H1 (cell line): ENCODE measurements at regions not wholly inside any gene's neighbourhood (a gene's known extent, or its start where the extent isn't known, plus 50 kb on each side); places are given as distances from the start of the nearest gene placed in this dataset.

Experiments
- CTCF ChIA-PET: fragments of 300-600 bp; sonication (Branson Sonifier 250); formaldehyde crosslinking; loops from one replicate; lab custom pipeline; 2021; ENCODE audit not compliant: partially characterized antibody; lab: Charles Lee
- POLR2A ChIA-PET: fragments of 300-600 bp; sonication (Branson Sonifier 250); formaldehyde crosslinking; loops from one replicate; lab custom pipeline; 2021; ENCODE audit warnings: inconsistent platforms; ENCODE audit not compliant: partially characterized antibody; lab: Charles Lee
- DNase-seq, 2 experiments: peaks; one replicate each; pipeline versions ENCODE4 v3.0.0 to v3.0.0-alpha.2; 2010 to 2022; ENCODE audit warnings: low spot score in 2 of 2, low read depth in 1 of 2, mixed read lengths in 1 of 2
- FAIRE-seq: peaks from 2 replicates; lab custom pipeline; 2011; peaks lifted over from hg19 to GRCh38; lab: Jason Lieb, UNC
- H2AFZ ChIP-seq: 2 replicates; pipeline ENCODE4 v1.8.1; 2012; ENCODE audit warnings: low read length, inconsistent platforms
- H2AK5ac ChIP-seq: 2 replicates; pipeline ENCODE4 v1.6.1; 2013; ENCODE audit warnings: low read depth, low read length
- H2BK120ac ChIP-seq: replicated peaks from 2 replicates; pipeline ENCODE3; 2013; ENCODE audit warnings: low read depth, low read length, inconsistent platforms
- H2BK12ac ChIP-seq: 2 replicates; pipeline ENCODE4 v1.6.1; 2013; ENCODE audit warnings: low read depth, low read length
- H2BK15ac ChIP-seq: 2 replicates; pipeline ENCODE4 v1.6.1; 2013; ENCODE audit warnings: low read length
- H2BK20ac ChIP-seq: 2 replicates; pipeline ENCODE4 v1.6.1; 2013; ENCODE audit warnings: low read length
- H2BK5ac ChIP-seq: 2 replicates; pipeline ENCODE4 v1.6.1; 2013; ENCODE audit warnings: low read depth, low read length
- H3K14ac ChIP-seq: 2 replicates; pipeline ENCODE4 v1.6.1; 2013; ENCODE audit warnings: inconsistent platforms; ENCODE audit not compliant: insufficient read length
- H3K18ac ChIP-seq: 2 replicates; pipeline ENCODE4 v1.6.1; 2013; ENCODE audit warnings: low read length; ENCODE audit errors: extremely low read depth
- H3K23ac ChIP-seq: 2 replicates; pipeline ENCODE4 v1.6.1; 2013; ENCODE audit warnings: inconsistent platforms; ENCODE audit not compliant: insufficient read length
- H3K23me2 ChIP-seq: 2 replicates; pipeline ENCODE4 v1.6.1; 2013; ENCODE audit warnings: low read depth, low read length
- H3K27ac ChIP-seq: 2 replicates; pipeline ENCODE4 v1.6.1; 2011; ENCODE audit warnings: low read depth, low read length, inconsistent platforms
- H3K27me3 ChIP-seq, 4 experiments: replicated peaks in 1 of 4; 1 replicate in 1 of 4; 2 replicates in 3 of 4; pipeline versions ENCODE4 v1.6.1 to v1.8.1; 2011 to 2013; ENCODE audit warnings: low read length in 3 of 4, mild to moderate bottlenecking in 3 of 4, inconsistent platforms in 2 of 4, mixed read lengths in 2 of 4, moderate library complexity in 1 of 4; ENCODE audit not compliant: control insufficient read depth in 3 of 4, insufficient read depth in 3 of 4; ENCODE audit errors: extremely low read depth in 1 of 4
- H3K36me3 ChIP-seq, 4 experiments: 2 replicates each; pipeline versions ENCODE4 v1.6.1 to v1.8.1; 2011 to 2013; ENCODE audit warnings: mild to moderate bottlenecking in 4 of 4, low read length in 3 of 4, moderate library complexity in 2 of 4, control low read depth in 1 of 4, inconsistent platforms in 1 of 4; ENCODE audit not compliant: insufficient read depth in 4 of 4, control insufficient read depth in 2 of 4
- H3K4ac ChIP-seq: replicated peaks from 2 replicates; pipeline ENCODE3; 2013; ENCODE audit warnings: low read length, low read depth, mixed read lengths, inconsistent platforms; ENCODE audit not compliant: insufficient read length
- H3K4me1 ChIP-seq, 4 experiments: replicated peaks in 1 of 4; 1 replicate in 1 of 4; 2 replicates in 3 of 4; pipeline versions ENCODE4 v1.6.1 to v1.8.1; 2011 to 2013; ENCODE audit warnings: low read length in 3 of 4, inconsistent platforms in 2 of 4, mixed read lengths in 1 of 4; ENCODE audit not compliant: insufficient read depth in 4 of 4, control insufficient read depth in 3 of 4
- H3K4me2 ChIP-seq, 2 experiments: 2 replicates each; pipeline versions ENCODE4 v1.6.1 to v1.8.1; 2011 to 2013; ENCODE audit warnings: low read depth in 2 of 2, low read length in 2 of 2, control low read depth in 1 of 2, inconsistent platforms in 1 of 2, mild to moderate bottlenecking in 1 of 2; ENCODE audit not compliant: insufficient read depth in 1 of 2
- H3K4me3 ChIP-seq, 4 experiments: fragments of 200-600, 300-600 bp in 1 of 4; sonication (generic), shearing (Covaris generic), sonication (Bioruptor Twin) in 1 of 4; 2 replicates each; pipeline versions ENCODE4 v1.5.1 to v1.8.1; 2011 to 2016; ENCODE audit warnings: low read length in 4 of 4, low read depth in 3 of 4, control low read depth in 2 of 4, inconsistent platforms in 2 of 4, mild to moderate bottlenecking in 2 of 4, mixed read lengths in 1 of 4, moderate library complexity in 1 of 4; ENCODE audit not compliant: insufficient read depth in 2 of 4; ENCODE audit errors: extremely low read depth in 1 of 4
- H3K56ac ChIP-seq: replicated peaks from 2 replicates; pipeline ENCODE3; 2013; ENCODE audit warnings: low read depth, mild to moderate bottlenecking, mixed read lengths, low read length, inconsistent platforms; ENCODE audit not compliant: insufficient read length
- H3K79me1 ChIP-seq: 2 replicates; pipeline ENCODE4 v1.6.1; 2013; ENCODE audit warnings: low read depth, low read length, control low read depth
- H3K79me2 ChIP-seq, 2 experiments: 2 replicates each; pipeline versions ENCODE4 v1.6.1 to v1.8.1; 2012 to 2013; ENCODE audit warnings: low read length in 2 of 2, mild to moderate bottlenecking in 2 of 2, inconsistent platforms in 1 of 2; ENCODE audit not compliant: insufficient read depth in 2 of 2, control insufficient read depth in 1 of 2
- H3K9ac ChIP-seq, 4 experiments: replicated peaks in 1 of 4; 1 replicate in 1 of 4; 2 replicates in 3 of 4; pipeline versions ENCODE4 v1.6.1 to v1.8.1; 2011 to 2013; ENCODE audit warnings: low read depth in 3 of 4, low read length in 3 of 4, control low read depth in 2 of 4, mild to moderate bottlenecking in 2 of 4, moderate library complexity in 2 of 4, inconsistent platforms in 1 of 4; ENCODE audit errors: extremely low read depth in 1 of 4
- H3K9me3 ChIP-seq, 2 experiments: 2 replicates each; pipeline versions ENCODE4 v1.6.1 to v1.8.1; 2012 to 2013; ENCODE audit warnings: mild to moderate bottlenecking in 2 of 2, moderate library complexity in 2 of 2, control low read depth in 1 of 2, inconsistent platforms in 1 of 2, low read depth in 1 of 2, low read length in 1 of 2, mixed read lengths in 1 of 2; ENCODE audit not compliant: insufficient read depth in 2 of 2
- H4K20me1 ChIP-seq, 2 experiments: replicated peaks in 1 of 2; 2 replicates each; pipeline versions ENCODE3 to v1.8.1; 2011 to 2013; ENCODE audit warnings: inconsistent platforms in 2 of 2, low read length in 2 of 2, mild to moderate bottlenecking in 1 of 2; ENCODE audit not compliant: insufficient read depth in 2 of 2, control insufficient read depth in 1 of 2
- H4K5ac ChIP-seq: 2 replicates; pipeline ENCODE4 v1.6.1; 2013; ENCODE audit warnings: low read length, low read depth, mixed read lengths, inconsistent platforms; ENCODE audit not compliant: insufficient read length
- H4K8ac ChIP-seq: 2 replicates; pipeline ENCODE4 v1.8.0; 2013; ENCODE audit warnings: mild to moderate bottlenecking, moderate library complexity, low read length, inconsistent platforms; ENCODE audit not compliant: insufficient read depth; ENCODE audit errors: extremely low read depth
- H4K91ac ChIP-seq: replicated peaks from 2 replicates; pipeline ENCODE3; 2013; ENCODE audit warnings: low read length, mixed read lengths, inconsistent platforms; ENCODE audit not compliant: insufficient read length
- ATF3 ChIP-seq: IDR thresholded peaks from 2 replicates; pipeline ENCODE4 v1.6.1; 2011; ENCODE audit warnings: low read depth, mild to moderate bottlenecking, low read length; ENCODE audit not compliant: insufficient read depth
- CTBP2 ChIP-seq: IDR thresholded peaks from 2 replicates; pipeline ENCODE4 v1.7.0; 2011; ENCODE audit warnings: borderline replicate concordance, mild to moderate bottlenecking, moderate library complexity, mixed read lengths, low read length; ENCODE audit not compliant: insufficient read depth, insufficient read length
- GABPA ChIP-seq: IDR thresholded peaks from 2 replicates; pipeline ENCODE4 v1.6.1; 2011; ENCODE audit warnings: mild to moderate bottlenecking, low read length, moderate library complexity, borderline replicate concordance; ENCODE audit not compliant: insufficient read depth
- KDM5A ChIP-seq: fragments of 200-600 bp; IDR thresholded peaks from 2 replicates; pipeline ENCODE4 v1.7.1; 2012; ENCODE audit warnings: mild to moderate bottlenecking, low read length, inconsistent platforms, mixed read lengths
- POLR2A ChIP-seq, 2 experiments: IDR thresholded peaks; 1 replicate in 1 of 2; 2 replicates in 1 of 2; pipeline ENCODE4 v1.6.1; 2011; ENCODE audit warnings: low read depth in 2 of 2, low read length in 2 of 2, mild to moderate bottlenecking in 2 of 2; ENCODE audit errors: control extremely low read depth in 1 of 2
- RNF2 ChIP-seq: fragments of 200-900, 300-1000 bp; sonication (generic); IDR thresholded peaks from 2 replicates; pipeline ENCODE4 v1.7.1; 2016; ENCODE audit warnings: borderline replicate concordance, low read depth, mild to moderate bottlenecking, antibody characterized with exemption, low read length; ENCODE audit not compliant: poor library complexity, severe bottlenecking; ENCODE audit errors: missing control alignments
- WGBS, 2 experiments: shearing (Covaris generic) in 1 of 2; methylation state at CpG; one replicate each; pipeline versions ENCODE4 v1.1.6 to v1.1.7; 2013 to 2015; ENCODE audit warnings: low lambda C conversion rate in 2 of 2, mixed read lengths in 2 of 2, inconsistent platforms in 1 of 2, low coverage in 1 of 2, missing lambda C conversion rate in 1 of 2; ENCODE audit not compliant: insufficient replicate concordance in 2 of 2, insufficient coverage in 1 of 2, insufficient read length in 1 of 2; ENCODE audit errors: extremely low coverage in 1 of 2, missing lambda C conversion rate in 1 of 2; 5-methylcytosine and 5-hydroxymethylcytosine counted together

DNA sequence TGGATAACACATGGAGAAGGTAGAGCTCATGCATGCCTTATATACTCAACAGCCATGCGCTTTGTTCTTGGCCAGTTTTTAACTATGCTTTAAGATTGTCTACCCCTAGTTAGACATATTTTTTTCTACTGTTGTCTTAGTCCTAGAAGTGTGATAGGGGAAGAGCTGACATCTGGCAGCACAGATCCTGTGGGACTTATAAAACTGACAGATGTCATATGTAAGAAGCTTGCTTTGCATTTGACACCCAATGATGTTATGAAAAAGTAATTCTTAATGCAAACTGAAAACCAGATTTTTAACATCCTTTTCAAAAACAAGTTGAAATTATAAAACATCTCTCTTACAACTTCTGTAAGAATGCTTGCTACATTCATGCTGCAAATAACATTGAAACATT lies 715.9 kb upstream of the LRRN3 start:
- no peaks in the 10 kb centered on the region for H3K79me1 ChIP-seq
- H2BK20ac ChIP-seq: no peak overlapping the region
- no peaks in the 10 kb centered on the region for H3K27me3 ChIP-seq
- no peak overlapping the region for H3K14ac ChIP-seq
- no peak for FAIRE-seq
- H2BK12ac ChIP-seq: no peak overlapping the region
- no peak overlapping the region for H2BK15ac ChIP-seq
- no peaks in the 10 kb centered on the region for H3K23me2 ChIP-seq
- DNase-seq: no peak
- H3K4me1 ChIP-seq: peaks cover 0 to 2% (median 0%) of the 10 kb centered on the region in 4 experiments; a peak in 2 of 7 replicates
- CTCF ChIA-PET: interaction anchor here (0.8 kb wide), 1 partner anchor 12 kb away, joined by 6 read pairs; no protein-coding TSS in a partner anchor
- H3K36me3 ChIP-seq: no peaks in the 10 kb centered on the region
- H3K4me2 ChIP-seq: no peak overlapping the region
- TF ChIP-seq RNF2 (no peak), ATF3 (no peak), GABPA (no peak), CTBP2 (no peak), KDM5A (no peak), POLR2A (IDR thresholded peaks at IDR 0.05; ENCODE audit: control extremely low read depth in 1 of 2, low read depth in 2 of 2, low read length in 2 of 2) (no peak)
- no peak overlapping the region for H2AFZ ChIP-seq
- H4K5ac ChIP-seq: no peak overlapping the region
- H2BK120ac ChIP-seq: no peak overlapping the region
- no peak overlapping the region for H3K9ac ChIP-seq
- H4K8ac ChIP-seq: no peak overlapping the region
- no peaks in the 10 kb centered on the region for H3K9me3 ChIP-seq
- H3K56ac ChIP-seq: no peak overlapping the region
- no peak overlapping the region for H4K91ac ChIP-seq
- H3K4ac ChIP-seq: no peak overlapping the region
- H4K20me1 ChIP-seq: no peaks in the 10 kb centered on the region
- H3K27ac ChIP-seq: no peak overlapping the region
- POLR2A ChIA-PET: no interaction called here
- no peak overlapping the region for H2AK5ac ChIP-seq
- H3K79me2 ChIP-seq: no peaks in the 10 kb centered on the region
- no peak overlapping the region for H3K18ac ChIP-seq
- H3K23ac ChIP-seq: no peak overlapping the region
- WGBS, 2 experiments: 100% methylated on average over 1 of the region's 1 CpG; no CpG with 5 or more reads in 1 of the 2 experiments
- H3K4me3 ChIP-seq: no peak overlapping the region
- no peak overlapping the region for H2BK5ac ChIP-seq
